RWPE1 (cell line): ENCODE measurements at regions not wholly inside any gene's neighbourhood (a gene's known extent, or its start where the extent isn't known, plus 50 kb on each side); places are given as distances from the start of the nearest gene placed in this dataset.
"Not testable (repeated sequence)": the region's sequence is repeated elsewhere in the genome, so short reads cannot be mapped to it uniquely, and the experiment has no call there.

ENCODE experiments used
- CTCF ChIA-PET: fragments of 350-600 bp; sonication (Branson Sonifier 250); formaldehyde crosslinking; extraction: SDS; loops from one replicate; lab custom pipeline; 2021; lab: Yijun Ruan, JAX
- POLR2A ChIA-PET: fragments of 400-600 bp; formaldehyde crosslinking; extraction: SDS; loops from one replicate; lab custom pipeline; 2020; ENCODE audit warnings: antibody characterized with exemption; ENCODE audit not compliant: low non-redundant PET; lab: Yijun Ruan, JAX
- DNase-seq: peaks from one replicate; pipeline ENCODE4 v3.0.0; 2012; ENCODE audit warnings: low spot score
- H3K27ac ChIP-seq: fragments of 450-650 bp; 2 replicates; pipeline ENCODE4 v1.5.1; 2017
- TF ChIP-seq, protein P1 (sequence below): fragments of 450-650 bp; conservative IDR thresholded peaks from 2 replicates; pipeline ENCODE4 v1.5.1; 2017; ENCODE audit warnings: low read depth, mild to moderate bottlenecking

DNA sequence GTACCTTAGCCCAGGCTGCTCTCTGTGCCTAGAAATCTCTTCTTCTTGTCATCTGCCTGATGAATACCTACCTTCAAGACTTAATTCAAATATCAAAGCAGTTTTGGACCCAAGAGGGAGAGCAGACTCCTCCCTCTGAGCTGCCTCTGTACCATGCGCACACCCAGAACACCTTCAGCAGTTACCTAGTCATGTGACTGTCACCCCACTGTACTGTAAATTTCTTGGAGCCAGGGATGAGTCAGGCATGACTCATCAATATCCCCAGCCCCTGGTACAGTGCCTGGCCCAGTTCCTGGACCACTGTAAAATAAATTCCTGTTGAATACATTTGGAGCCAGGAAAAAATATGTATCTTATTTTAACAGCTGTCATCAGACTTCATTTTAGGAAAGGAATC lies 111.7 kb downstream of the KBTBD2 start:
- POLR2A ChIA-PET, CTCF ChIA-PET, DNase-seq, H3K27ac ChIP-seq: not testable (repeated sequence)

GRCh38 chr7:32779167-32779566 lies 112.4 kb downstream of the KBTBD2 start:
- no peak overlapping the region for H3K27ac ChIP-seq
- TF ChIP-seq, protein P1, sequence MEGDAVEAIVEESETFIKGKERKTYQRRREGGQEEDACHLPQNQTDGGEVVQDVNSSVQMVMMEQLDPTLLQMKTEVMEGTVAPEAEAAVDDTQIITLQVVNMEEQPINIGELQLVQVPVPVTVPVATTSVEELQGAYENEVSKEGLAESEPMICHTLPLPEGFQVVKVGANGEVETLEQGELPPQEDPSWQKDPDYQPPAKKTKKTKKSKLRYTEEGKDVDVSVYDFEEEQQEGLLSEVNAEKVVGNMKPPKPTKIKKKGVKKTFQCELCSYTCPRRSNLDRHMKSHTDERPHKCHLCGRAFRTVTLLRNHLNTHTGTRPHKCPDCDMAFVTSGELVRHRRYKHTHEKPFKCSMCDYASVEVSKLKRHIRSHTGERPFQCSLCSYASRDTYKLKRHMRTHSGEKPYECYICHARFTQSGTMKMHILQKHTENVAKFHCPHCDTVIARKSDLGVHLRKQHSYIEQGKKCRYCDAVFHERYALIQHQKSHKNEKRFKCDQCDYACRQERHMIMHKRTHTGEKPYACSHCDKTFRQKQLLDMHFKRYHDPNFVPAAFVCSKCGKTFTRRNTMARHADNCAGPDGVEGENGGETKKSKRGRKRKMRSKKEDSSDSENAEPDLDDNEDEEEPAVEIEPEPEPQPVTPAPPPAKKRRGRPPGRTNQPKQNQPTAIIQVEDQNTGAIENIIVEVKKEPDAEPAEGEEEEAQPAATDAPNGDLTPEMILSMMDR, result no peak
- POLR2A ChIA-PET, result no interaction called here
- no peak for DNase-seq
- CTCF ChIA-PET, result no interaction called here

GRCh38 chr7:32777041-32777666 lies 114.4 kb downstream of the KBTBD2 start:
- H3K27ac ChIP-seq, DNase-seq, POLR2A ChIA-PET: not testable (repeated sequence)
- CTCF ChIA-PET, result interaction anchor here (0.6 kb wide), 1 partner anchor 87 kb away, joined by 3 read pairs; no protein-coding TSS in a partner anchor

GRCh38 chr7:32776318-32776717 lies 115.2 kb downstream of the KBTBD2 start:
- DNase-seq, CTCF ChIA-PET, H3K27ac ChIP-seq, POLR2A ChIA-PET: not testable (repeated sequence)

DNA sequence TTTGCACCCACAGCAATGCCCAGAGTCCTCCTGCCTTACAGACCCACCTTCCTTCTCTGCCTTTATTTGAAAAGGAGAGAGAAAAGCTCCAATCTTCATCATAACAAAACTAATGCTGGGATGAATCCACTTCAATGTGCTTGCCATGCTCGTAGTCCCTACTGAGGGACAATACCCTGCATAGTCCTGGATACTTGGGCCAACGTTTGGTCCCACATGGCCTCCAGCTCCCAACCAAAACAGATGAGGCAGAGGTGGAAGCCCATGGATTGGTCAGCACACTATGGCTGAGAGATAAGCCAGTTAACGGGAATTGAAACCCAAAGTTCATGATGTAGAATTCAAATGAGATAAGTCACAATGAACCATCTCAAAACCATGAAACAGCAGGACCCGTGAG lies 115.8 kb downstream of the KBTBD2 start:
- H3K27ac ChIP-seq, CTCF ChIA-PET, DNase-seq, POLR2A ChIA-PET: not testable (repeated sequence)

- TF ChIP-seq, protein P1, result no peak
- ChIA-PET CTCF (no interaction called here), POLR2A (no interaction called here)
- no peak overlapping the region for H3K27ac ChIP-seq
- DNase-seq, result no peak
Observed at GRCh38 chr7:32774541-32774951, 117.0 kb downstream of the KBTBD2 start.

DNA sequence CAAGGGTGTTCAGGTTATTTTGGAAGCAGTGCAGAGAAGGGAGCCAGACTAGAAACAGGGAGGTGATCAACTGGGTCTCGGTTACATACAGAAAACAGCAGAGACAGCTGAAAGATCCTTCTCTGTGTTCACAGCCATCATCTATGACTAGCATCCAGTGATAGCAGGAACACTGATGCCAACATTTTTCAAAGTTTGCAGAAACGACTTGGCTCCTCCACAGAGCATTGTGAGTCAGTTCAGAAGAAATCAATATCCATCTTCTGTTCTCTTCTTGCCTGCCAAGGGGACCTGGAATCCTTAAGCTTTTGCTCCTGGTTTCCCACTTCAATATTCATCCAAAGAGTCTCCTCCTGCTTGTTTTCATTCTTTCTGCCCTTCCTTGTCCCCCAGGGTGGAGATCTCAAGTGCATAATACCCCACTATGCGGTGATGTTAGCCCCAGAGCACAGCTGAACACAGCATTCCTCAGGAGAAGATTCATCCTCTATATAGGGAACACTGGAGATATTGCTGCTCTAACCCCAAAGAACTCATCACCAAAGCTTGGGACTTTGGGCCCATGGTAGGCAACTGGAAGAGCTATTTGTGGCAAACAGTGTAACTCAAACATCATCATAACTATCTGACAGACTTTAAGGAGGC lies 122.6 kb downstream of the KBTBD2 start:
- DNase-seq, H3K27ac ChIP-seq, POLR2A ChIA-PET, CTCF ChIA-PET: not testable (repeated sequence)

GRCh38 chr7:32768338-32768737 lies 123.2 kb downstream of the KBTBD2 start:
- POLR2A ChIA-PET, H3K27ac ChIP-seq, CTCF ChIA-PET, DNase-seq: not testable (repeated sequence)

DNA sequence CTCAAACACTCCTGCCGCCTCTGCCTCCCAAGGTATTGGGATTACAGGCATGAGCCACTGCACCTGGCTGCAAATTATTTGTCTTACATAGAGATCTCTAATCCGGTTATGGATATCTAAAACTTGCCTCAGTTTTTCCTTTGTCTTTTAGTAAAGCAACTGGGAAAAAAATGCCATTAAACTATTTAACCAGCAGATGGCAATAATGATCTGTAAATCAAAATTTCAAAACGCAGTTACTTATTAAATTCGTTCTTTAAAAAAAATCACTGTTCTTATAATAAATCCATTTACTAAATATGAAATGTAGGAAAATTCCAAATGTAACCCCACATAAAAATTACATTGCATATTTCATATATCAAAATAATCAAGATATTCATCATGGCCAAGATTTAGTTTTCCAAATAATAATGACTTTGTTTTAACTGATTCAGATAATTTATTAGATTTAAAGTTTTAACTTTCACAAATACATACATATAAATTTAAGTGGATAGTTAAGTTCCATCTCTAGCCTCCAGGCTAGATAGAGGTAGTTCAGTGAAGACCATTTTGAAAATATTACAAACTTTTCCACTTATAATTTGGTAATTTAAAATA lies 125.8 kb downstream of the KBTBD2 start:
- CTCF ChIA-PET, POLR2A ChIA-PET, H3K27ac ChIP-seq: not testable (repeated sequence)
- DNase-seq, result peak; percentile 12
- TF ChIP-seq, protein P1, result peak; percentile 71
